SU-DHL-6 (cell line): ENCODE measurements at regions not wholly inside any gene's neighbourhood (a gene's known extent, or its start where the extent isn't known, plus 50 kb on each side); places are given as distances from the start of the nearest gene placed in this dataset.

Experiments used
- H2AFZ ChIP-seq: fragments of 200-600 bp; sonication (generic); 2 replicates; pipeline ENCODE4 v1.6.1; 2014; ENCODE audit warnings: low read depth, mild to moderate bottlenecking, moderate library complexity, mixed read lengths, antibody characterized with exemption, low read length; ENCODE audit not compliant: severe bottlenecking
- H3F3A ChIP-seq: fragments of 200-600 bp; shearing (Covaris generic); 2 replicates; pipeline ENCODE4 v1.6.0; 2016; ENCODE audit warnings: antibody characterized with exemption, mild to moderate bottlenecking; ENCODE audit not compliant: insufficient read depth
- H3K27ac ChIP-seq: fragments of 200-600 bp; sonication (generic); 2 replicates; pipeline ENCODE4 v1.5.1; 2016; ENCODE audit warnings: low read depth, mild to moderate bottlenecking, low read length, moderate library complexity, mixed read lengths
- H3K27me3 ChIP-seq: fragments of 200-600 bp; sonication (generic), shearing (Covaris generic); 2 replicates; pipeline ENCODE4 v1.6.0; 2014; ENCODE audit warnings: mild to moderate bottlenecking, low read length
- H3K36me3 ChIP-seq: fragments of 200-600 bp; sonication (generic); 2 replicates; pipeline ENCODE4 v1.6.1; 2014; ENCODE audit warnings: mild to moderate bottlenecking, low read length, mixed read lengths
- H3K4me2 ChIP-seq: fragments of 300-600, 200-600 bp; shearing (Covaris generic), sonication (generic); 2 replicates; pipeline ENCODE4 v1.6.0; 2014; ENCODE audit warnings: low read length, low read depth, mild to moderate bottlenecking; ENCODE audit not compliant: poor library complexity, severe bottlenecking
- H3K4me3 ChIP-seq: fragments of 200-600 bp; sonication (generic); 2 replicates; pipeline ENCODE4 v1.5.1; 2014; ENCODE audit warnings: antibody characterized with exemption, low read length, mild to moderate bottlenecking, mixed read lengths; ENCODE audit not compliant: insufficient read depth, poor library complexity, severe bottlenecking
- H3K79me2 ChIP-seq: fragments of 200-600 bp; sonication (generic); 2 replicates; pipeline ENCODE4 v1.6.1; 2014; ENCODE audit warnings: mild to moderate bottlenecking, low read length, moderate library complexity; ENCODE audit not compliant: insufficient read depth
- H3K9ac ChIP-seq: fragments of 200-600 bp; sonication (generic); 2 replicates; pipeline ENCODE4 v1.7.0; 2014; ENCODE audit warnings: mild to moderate bottlenecking, low read length
- H3K9me2 ChIP-seq: fragments of 200-600 bp; sonication (generic); replicated peaks from 2 replicates; pipeline ENCODE4 v1.6.1; 2014; ENCODE audit warnings: low read length; ENCODE audit not compliant: insufficient read depth
- H3K9me3 ChIP-seq: fragments of 200-600 bp; sonication (generic); 2 replicates; pipeline ENCODE4 v1.6.1; 2014; ENCODE audit warnings: low read length, mixed read lengths; ENCODE audit not compliant: insufficient read depth
- H4K20me1 ChIP-seq: fragments of 200-600 bp; sonication (generic); 2 replicates; pipeline ENCODE4 v1.6.1; 2014; ENCODE audit warnings: low read depth, mild to moderate bottlenecking, antibody characterized with exemption, low read length, moderate library complexity, mixed read lengths
- EZH2phosphoT487 ChIP-seq: fragments of 200-600 bp; sonication (generic), shearing (Covaris generic); conservative IDR thresholded peaks from 2 replicates; pipeline ENCODE4 v1.6.1; 2018; ENCODE audit warnings: mild to moderate bottlenecking, antibody characterized with exemption, low read length, moderate library complexity, mixed read lengths
- TF ChIP-seq, protein P1 (sequence below): fragments of 200-600 bp; sonication (generic); IDR thresholded peaks from one replicate; pipeline ENCODE4 v1.5.1; 2017; ENCODE audit warnings: antibody characterized with exemption, mild to moderate bottlenecking, low read length, moderate library complexity; ENCODE audit not compliant: insufficient read depth, poor library complexity, severe bottlenecking

DNA sequence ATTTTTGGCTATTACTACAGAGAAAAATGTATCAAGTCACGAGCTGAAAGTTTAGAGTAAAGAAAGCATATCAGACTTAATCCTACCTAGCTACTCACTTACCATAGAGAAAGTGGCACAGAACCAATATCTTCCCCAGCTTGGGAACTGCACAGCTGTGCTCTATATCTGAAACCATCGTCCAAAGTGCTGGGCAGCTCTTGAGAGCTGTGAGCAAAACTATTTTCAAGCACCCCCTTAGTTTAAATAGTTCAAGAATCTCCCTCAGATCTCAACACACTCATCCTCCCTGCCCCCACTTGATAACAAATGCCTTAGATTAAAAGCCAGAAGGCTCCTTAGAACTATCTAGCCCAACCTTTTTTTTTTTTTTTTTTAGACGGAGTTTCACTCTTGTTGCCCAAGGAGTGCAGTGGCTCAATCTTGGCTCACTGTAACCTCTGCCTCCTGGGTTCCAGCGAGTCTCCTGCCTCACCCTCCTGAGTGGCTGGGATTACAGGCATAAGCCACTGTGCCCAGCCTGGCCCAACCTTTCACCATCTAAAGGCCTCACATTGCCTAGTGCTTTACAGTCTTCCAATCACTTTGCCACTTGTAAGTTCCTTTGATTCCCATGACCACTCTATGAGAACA, 94.2 kb upstream of the APC start:
- Histone ChIP-seq H3K9me2 (no peaks in the 10 kb centered on the region), H4K20me1 (no peaks in the 10 kb centered on the region), H3K27ac (no peak overlapping the region), H3K79me2 (no peaks in the 10 kb centered on the region), H3K27me3 (no peaks in the 10 kb centered on the region), H3K4me3 (no peak overlapping the region), H3K4me2 (no peak overlapping the region), H2AFZ (no peak overlapping the region), H3K9ac (no peak overlapping the region), H3F3A (no peaks in the 10 kb centered on the region), H3K9me3 (no peaks in the 10 kb centered on the region), H3K36me3 (no peaks in the 10 kb centered on the region)
- no peak for TF ChIP-seq EZH2phosphoT487
- TF ChIP-seq, protein P1, sequence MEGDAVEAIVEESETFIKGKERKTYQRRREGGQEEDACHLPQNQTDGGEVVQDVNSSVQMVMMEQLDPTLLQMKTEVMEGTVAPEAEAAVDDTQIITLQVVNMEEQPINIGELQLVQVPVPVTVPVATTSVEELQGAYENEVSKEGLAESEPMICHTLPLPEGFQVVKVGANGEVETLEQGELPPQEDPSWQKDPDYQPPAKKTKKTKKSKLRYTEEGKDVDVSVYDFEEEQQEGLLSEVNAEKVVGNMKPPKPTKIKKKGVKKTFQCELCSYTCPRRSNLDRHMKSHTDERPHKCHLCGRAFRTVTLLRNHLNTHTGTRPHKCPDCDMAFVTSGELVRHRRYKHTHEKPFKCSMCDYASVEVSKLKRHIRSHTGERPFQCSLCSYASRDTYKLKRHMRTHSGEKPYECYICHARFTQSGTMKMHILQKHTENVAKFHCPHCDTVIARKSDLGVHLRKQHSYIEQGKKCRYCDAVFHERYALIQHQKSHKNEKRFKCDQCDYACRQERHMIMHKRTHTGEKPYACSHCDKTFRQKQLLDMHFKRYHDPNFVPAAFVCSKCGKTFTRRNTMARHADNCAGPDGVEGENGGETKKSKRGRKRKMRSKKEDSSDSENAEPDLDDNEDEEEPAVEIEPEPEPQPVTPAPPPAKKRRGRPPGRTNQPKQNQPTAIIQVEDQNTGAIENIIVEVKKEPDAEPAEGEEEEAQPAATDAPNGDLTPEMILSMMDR: no peak

DNA sequence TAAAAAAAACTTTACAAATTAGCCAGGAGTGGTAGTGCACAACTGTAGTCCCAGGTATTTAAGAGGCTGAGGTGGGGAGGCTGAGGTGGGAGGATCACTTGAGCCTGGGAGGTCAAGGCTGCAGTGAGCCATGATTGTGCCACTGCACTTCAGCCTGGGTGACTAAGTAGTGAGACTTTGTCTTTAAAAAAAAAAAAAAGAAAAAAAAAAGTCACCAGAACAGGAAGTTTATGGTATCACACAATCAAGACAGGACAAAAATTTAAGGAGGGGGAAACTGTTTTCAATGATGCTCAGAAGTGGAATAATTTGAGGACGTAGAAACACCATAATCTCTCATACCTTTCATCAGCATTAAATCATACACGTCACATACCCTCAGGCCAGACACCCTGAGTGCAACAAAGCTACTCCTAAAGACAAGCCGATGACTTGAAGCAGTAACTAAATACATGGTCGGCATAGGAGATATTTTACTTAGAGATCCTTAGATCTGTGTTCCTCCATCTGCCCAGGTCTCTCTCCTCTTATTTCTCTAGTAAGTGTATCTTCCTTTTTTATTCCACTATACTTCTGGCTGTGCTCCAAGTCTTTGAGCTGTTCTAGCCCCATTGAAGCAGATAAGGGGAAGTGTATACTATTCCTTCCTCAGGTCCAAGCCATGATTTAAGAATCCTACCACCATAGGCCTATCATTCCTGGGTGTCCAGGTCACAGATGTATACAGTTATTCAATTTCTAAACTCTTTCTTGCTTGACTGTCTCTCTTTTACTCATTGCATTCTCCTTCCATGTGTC, 91.3 kb upstream of the APC start:
- Histone ChIP-seq H3K9ac (no peak overlapping the region), H3F3A (no peaks in the 10 kb centered on the region)

DNA sequence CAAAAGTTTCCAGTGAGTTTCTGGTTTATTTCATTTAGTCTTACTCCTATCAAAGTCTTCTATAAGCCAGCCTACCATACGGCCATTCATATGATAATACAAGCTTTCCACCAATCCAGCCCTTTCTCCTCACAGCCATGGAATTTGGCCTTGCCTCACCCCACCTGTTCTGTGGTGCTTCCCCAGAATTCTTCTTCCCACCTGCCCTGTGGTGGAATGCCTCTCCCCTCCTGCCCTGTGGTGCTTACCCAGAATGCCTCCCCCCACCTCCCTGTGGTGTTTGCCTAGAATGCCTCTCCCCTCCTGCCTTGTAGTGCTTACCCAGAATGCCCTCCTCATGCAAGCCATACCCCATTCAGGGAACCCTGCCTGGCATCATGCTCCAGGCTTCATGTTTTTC, 90.3 kb upstream of the APC start:
- H4K20me1 ChIP-seq: no peaks in the 10 kb centered on the region
- TF ChIP-seq, protein P1: no peak
- no peak for TF ChIP-seq EZH2phosphoT487
- no peak overlapping the region for H3K9ac ChIP-seq
- H3K79me2 ChIP-seq: no peaks in the 10 kb centered on the region
- no peaks in the 10 kb centered on the region for H3K9me2 ChIP-seq
- no peaks in the 10 kb centered on the region for H3F3A ChIP-seq
- H3K36me3 ChIP-seq: no peaks in the 10 kb centered on the region
- no peak overlapping the region for H2AFZ ChIP-seq
- H3K27me3 ChIP-seq: no peaks in the 10 kb centered on the region
- H3K4me3 ChIP-seq: no peak overlapping the region
- no peak overlapping the region for H3K27ac ChIP-seq
- H3K4me2 ChIP-seq: no peak overlapping the region
- no peaks in the 10 kb centered on the region for H3K9me3 ChIP-seq

More for the DNA sequence above, 91.3 kb upstream of the APC start:
- no peak overlapping the region for H2AFZ ChIP-seq
- no peaks in the 10 kb centered on the region for H4K20me1 ChIP-seq
- no peaks in the 10 kb centered on the region for H3K36me3 ChIP-seq
- H3K27ac ChIP-seq: no peak overlapping the region
- no peak overlapping the region for H3K4me3 ChIP-seq
- TF ChIP-seq EZH2phosphoT487: no peak
- TF ChIP-seq, protein P1: no peak
- no peak overlapping the region for H3K4me2 ChIP-seq
- no peaks in the 10 kb centered on the region for H3K79me2 ChIP-seq
- no peaks in the 10 kb centered on the region for H3K27me3 ChIP-seq
- H3K9me2 ChIP-seq: no peaks in the 10 kb centered on the region
- no peaks in the 10 kb centered on the region for H3K9me3 ChIP-seq
